ENCODE measurements at regions not wholly inside any gene's neighbourhood (a gene's known extent, or its start where the extent isn't known, plus 50 kb on each side); places are given as distances from the start of the nearest gene placed in this dataset.

GRCh38 chr3:139292711-139293664 is 50.8 kb upstream of the MRPS22 start (continued):
- TF ChIP-seq GLI2 (tag by site-specific recombination; IDR thresholded peaks at IDR 0.05; ENCODE audit: borderline replicate concordance, low read depth), result no peak
- no peak for TF ChIP-seq ZNF112 (tag by site-specific recombination; IDR thresholded peaks at IDR 0.05)
- peak; percentile 51 for TF ChIP-seq ZXDB (tag by site-specific recombination; IDR thresholded peaks at IDR 0.05)
- TF ChIP-seq ZNF510 (tag by site-specific recombination; IDR thresholded peaks at IDR 0.05; ENCODE audit: insufficient replicate concordance), result no peak
- no peak for TF ChIP-seq ZNF521 (tag by site-specific recombination; IDR thresholded peaks at IDR 0.05)
- peak; percentile 63; the same call in 1 of the 2 replicates for TF ChIP-seq TSHZ1 (tag by site-specific recombination; IDR thresholded peaks at IDR 0.05; ENCODE audit: borderline replicate concordance)
- no peak for TF ChIP-seq ZNF202 (tag by site-specific recombination; IDR thresholded peaks at IDR 0.05; ENCODE audit: borderline replicate concordance)
- TF ChIP-seq ZNF426 (tag by site-specific recombination; IDR thresholded peaks at IDR 0.05), result no peak
- no peak for TF ChIP-seq ZBTB44 (tag by site-specific recombination; IDR thresholded peaks at IDR 0.05)
- no peak for TF ChIP-seq ZNF660 (tag by site-specific recombination; IDR thresholded peaks at IDR 0.05)
- 0 out of 2 replicates have a peak, but pooled peaks have one; percentile 28 for TF ChIP-seq ZNF561 (tag by site-specific recombination; IDR thresholded peaks at IDR 0.05; ENCODE audit: borderline replicate concordance)
- no peak for TF ChIP-seq HIC1 (tag by site-specific recombination; IDR thresholded peaks at IDR 0.05)
- TF ChIP-seq FEZF1 (tag by site-specific recombination; IDR thresholded peaks at IDR 0.05), result peak; percentile 82
- no peak for TF ChIP-seq ZNF585B (tag by site-specific recombination; IDR thresholded peaks at IDR 0.05)
- no peak for TF ChIP-seq ZNF654 (tag by site-specific recombination; IDR thresholded peaks at IDR 0.05; ENCODE audit: low read depth)
- no peak for TF ChIP-seq ZNF48 (tag by site-specific recombination; IDR thresholded peaks at IDR 0.05)
- no peak for TF ChIP-seq INSM2 (tag by site-specific recombination; IDR thresholded peaks at IDR 0.05)
- no peak for TF ChIP-seq ZFHX2 (tag by site-specific recombination; conservative IDR thresholded peaks at IDR 0.05)
- no peak for TF ChIP-seq ZNF214 (tag by site-specific recombination; IDR thresholded peaks at IDR 0.05; ENCODE audit: borderline replicate concordance)
- no peak for TF ChIP-seq ZNF513 (tag by site-specific recombination; IDR thresholded peaks at IDR 0.05)
- TF ChIP-seq ZNF416 (tag by site-specific recombination; IDR thresholded peaks at IDR 0.05), result no peak
- no peak for TF ChIP-seq ZNF362 (tag by site-specific recombination; IDR thresholded peaks at IDR 0.05)
- TF ChIP-seq ZNF785 (tag by site-specific recombination; IDR thresholded peaks at IDR 0.05), result no peak
- TF ChIP-seq ZNF302 (tag by site-specific recombination; IDR thresholded peaks at IDR 0.05; ENCODE audit: low read depth), result 0 out of 2 replicates have a peak, but pooled peaks have one; percentile 56
